DND-41 (cell line): ENCODE measurements at regions not wholly inside any gene's neighbourhood (a gene's known extent, or its start where the extent isn't known, plus 50 kb on each side); places are given as distances from the start of the nearest gene placed in this dataset.

ENCODE experiments used
- ATAC-seq: fragments of 200-7000 bp; cut with Tn5 transposase; 3 replicates; pipeline ENCODE4 v1.9.1; 2021; ENCODE audit warnings: low read depth; ENCODE audit not compliant: insufficient read depth
- DNase-seq: peaks from one replicate; pipeline ENCODE4 v3.0.0-alpha.2; 2020
- H2AFZ ChIP-seq: 2 replicates; pipeline ENCODE4 v1.6.0; 2012; ENCODE audit warnings: low read depth, low read length
- H3K27ac ChIP-seq: 2 replicates; pipeline ENCODE4 v1.5.1; 2012; ENCODE audit warnings: low read length, inconsistent platforms
- H3K27me3 ChIP-seq: fragments of 200-600 bp; sonication (generic); 2 replicates; pipeline ENCODE4 v1.6.0; 2012; ENCODE audit warnings: low read length, mild to moderate bottlenecking, inconsistent platforms; ENCODE audit not compliant: insufficient read depth, poor library complexity
- H3K36me3 ChIP-seq: 2 replicates; pipeline ENCODE4 v1.5.1; 2012; ENCODE audit warnings: low read length, inconsistent platforms; ENCODE audit not compliant: insufficient read depth
- H3K4me1 ChIP-seq: 2 replicates; pipeline ENCODE4 v1.5.1; 2012; ENCODE audit warnings: mild to moderate bottlenecking, low read length; ENCODE audit not compliant: insufficient read depth
- H3K4me2 ChIP-seq: 2 replicates; pipeline ENCODE4 v1.6.0; 2012; ENCODE audit warnings: mild to moderate bottlenecking, moderate library complexity, low read length, inconsistent platforms; ENCODE audit not compliant: insufficient read depth
- H3K4me3 ChIP-seq, 2 experiments: fragments of 200-600 bp in 1 of 2; shearing (Covaris generic) in 1 of 2; 2 replicates each; pipeline ENCODE4 v1.5.1; 2012 to 2016; ENCODE audit warnings: inconsistent platforms in 2 of 2, low read length in 2 of 2, mild to moderate bottlenecking in 2 of 2, low read depth in 1 of 2, moderate library complexity in 1 of 2
- H3K79me2 ChIP-seq: 2 replicates; pipeline ENCODE4 v1.6.0; 2012; ENCODE audit warnings: low read length, inconsistent platforms; ENCODE audit not compliant: insufficient read depth
- H3K9ac ChIP-seq: 2 replicates; pipeline ENCODE4 v1.6.0; 2012; ENCODE audit warnings: low read depth, mild to moderate bottlenecking, inconsistent platforms, low read length, moderate library complexity
- H3K9me3 ChIP-seq: 2 replicates; pipeline ENCODE4 v1.5.1; 2012; ENCODE audit warnings: low read length, moderate library complexity, mild to moderate bottlenecking, inconsistent platforms; ENCODE audit not compliant: insufficient read depth, severe bottlenecking
- H4K20me1 ChIP-seq: 2 replicates; pipeline ENCODE4 v1.6.0; 2012; ENCODE audit warnings: low read length; ENCODE audit not compliant: insufficient read depth
- CTCF ChIP-seq: IDR thresholded peaks from 2 replicates; pipeline ENCODE4 v1.5.1; 2012; ENCODE audit warnings: borderline replicate concordance, low read length, moderate library complexity, mild to moderate bottlenecking; ENCODE audit not compliant: poor library complexity, severe bottlenecking; ENCODE audit errors: extremely low read depth
- EZH2 ChIP-seq: IDR thresholded peaks from 3 replicates; pipeline ENCODE4 v1.6.1; 2012; ENCODE audit warnings: borderline replicate concordance, low read depth, mild to moderate bottlenecking, moderate library complexity, low read length, inconsistent platforms; ENCODE audit not compliant: severe bottlenecking

GRCh38 chr3:165696496-165696895 is 140.7 kb downstream of the BCHE start:
- H3K27ac ChIP-seq = no peak overlapping the region
- no peak overlapping the region for H2AFZ ChIP-seq
- no peak overlapping the region for H3K9ac ChIP-seq
- H3K4me3 ChIP-seq = no peak overlapping the region
- no peaks in the 10 kb centered on the region for H3K4me1 ChIP-seq
- no peaks in the 10 kb centered on the region for H3K27me3 ChIP-seq
- peaks cover 3% of the 10 kb centered on the region for H3K9me3 ChIP-seq
- TF ChIP-seq CTCF = no peak
- TF ChIP-seq EZH2 = no peak
- no peaks in the 10 kb centered on the region for H4K20me1 ChIP-seq
- no peak for ATAC-seq
- no peak overlapping the region for H3K4me2 ChIP-seq
- no peaks in the 10 kb centered on the region for H3K79me2 ChIP-seq
- DNase-seq = no peak
- H3K36me3 ChIP-seq = no peaks in the 10 kb centered on the region

GRCh38 chr3:165683947-165684346 is 153.3 kb downstream of the BCHE start:
- no peak overlapping the region for H3K4me3 ChIP-seq

GRCh38 chr3:165682734-165683133 is 154.5 kb downstream of the BCHE start:
- no peak overlapping the region for H3K4me2 ChIP-seq
- H2AFZ ChIP-seq = no peak overlapping the region
- H3K9ac ChIP-seq = no peak overlapping the region
- DNase-seq (no peak), ATAC-seq (no peak)
- no peak for TF ChIP-seq CTCF
- TF ChIP-seq EZH2 = no peak
- no peak overlapping the region for H3K4me3 ChIP-seq
- no peaks in the 10 kb centered on the region for H3K9me3 ChIP-seq
- H3K27me3 ChIP-seq = no peaks in the 10 kb centered on the region
- H3K4me1 ChIP-seq = no peaks in the 10 kb centered on the region
- H4K20me1 ChIP-seq = no peaks in the 10 kb centered on the region
- no peaks in the 10 kb centered on the region for H3K79me2 ChIP-seq
- no peaks in the 10 kb centered on the region for H3K36me3 ChIP-seq
- no peak overlapping the region for H3K27ac ChIP-seq

More at GRCh38 chr3:165683947-165684346, 153.3 kb downstream of the BCHE start:
- Histone ChIP-seq H3K9ac (no peak overlapping the region), H3K27me3 (no peaks in the 10 kb centered on the region), H3K36me3 (no peaks in the 10 kb centered on the region), H3K9me3 (no peaks in the 10 kb centered on the region), H2AFZ (no peak overlapping the region), H3K79me2 (no peaks in the 10 kb centered on the region), H3K27ac (no peak overlapping the region), H3K4me2 (peak overlapping the region; percentile 17; the same call in 1 of the 2 replicates), H4K20me1 (no peaks in the 10 kb centered on the region), H3K4me1 (no peaks in the 10 kb centered on the region)
- ATAC-seq = no peak
- DNase-seq = no peak
- TF ChIP-seq CTCF = no peak
- TF ChIP-seq EZH2 = no peak

- no peaks in the 10 kb centered on the region for H3K27me3 ChIP-seq
- H3K79me2 ChIP-seq = no peaks in the 10 kb centered on the region
- no peaks in the 10 kb centered on the region for H4K20me1 ChIP-seq
- H3K4me3 ChIP-seq = no peak overlapping the region
- H3K27ac ChIP-seq = no peak overlapping the region
- no peak overlapping the region for H2AFZ ChIP-seq
- no peaks in the 10 kb centered on the region for H3K36me3 ChIP-seq
- ATAC-seq (no peak), DNase-seq (no peak)
- H3K9ac ChIP-seq = no peak overlapping the region
- H3K4me2 ChIP-seq = no peak overlapping the region
- no peaks in the 10 kb centered on the region for H3K4me1 ChIP-seq
- peaks cover 10% of the 10 kb centered on the region for H3K9me3 ChIP-seq
- TF ChIP-seq EZH2 (no peak), CTCF (no peak)
These were observed 167.3 kb downstream of the BCHE start for GRCh38 chr3:165669967-165670366.
